SK-N-MC (cell line): ENCODE measurements at regions not wholly inside any gene's neighbourhood (a gene's known extent, or its start where the extent isn't known, plus 50 kb on each side); places are given as distances from the start of the nearest gene placed in this dataset.

Source experiments
- EZH2 ChIP-seq: fragments of 200-600 bp; sonication (generic); IDR thresholded peaks from one replicate; pipeline ENCODE4 v1.6.1; 2017; ENCODE audit warnings: antibody characterized with exemption
- FOXP2 ChIP-seq: optimal IDR thresholded peaks from 2 replicates; pipeline ENCODE3; 2011; ENCODE audit warnings: mild to moderate bottlenecking, moderate library complexity; ENCODE audit not compliant: insufficient read depth; ENCODE audit errors: extremely low read length, control extremely low read depth
- POLR2AphosphoS5 ChIP-seq: IDR thresholded peaks from 2 replicates; pipeline ENCODE4 v1.6.1; 2012; ENCODE audit warnings: mild to moderate bottlenecking, low read depth, low read length, borderline replicate concordance

- TF ChIP-seq EZH2 (no peak), POLR2AphosphoS5 (no peak), FOXP2 (no peak)
These were observed 95.9 kb upstream of the SPTBN1 start for GRCh38 chr2:54360055-54360792.
